GM19463 (cell line): ENCODE measurements at regions not wholly inside any gene's neighbourhood (a gene's known extent, or its start where the extent isn't known, plus 50 kb on each side); places are given as distances from the start of the nearest gene placed in this dataset.
A peak's percentile ranks its signal among the peaks of the same experiment; 100 is the strongest.

Experiments used
- ATAC-seq: cut with Tn5 transposase; IDR thresholded peaks from one replicate; pipeline ENCODE4 v1.9.1; 2021; ENCODE audit warnings: mild to moderate bottlenecking, moderate library complexity; ENCODE audit not compliant: unreplicated experiment

DNA sequence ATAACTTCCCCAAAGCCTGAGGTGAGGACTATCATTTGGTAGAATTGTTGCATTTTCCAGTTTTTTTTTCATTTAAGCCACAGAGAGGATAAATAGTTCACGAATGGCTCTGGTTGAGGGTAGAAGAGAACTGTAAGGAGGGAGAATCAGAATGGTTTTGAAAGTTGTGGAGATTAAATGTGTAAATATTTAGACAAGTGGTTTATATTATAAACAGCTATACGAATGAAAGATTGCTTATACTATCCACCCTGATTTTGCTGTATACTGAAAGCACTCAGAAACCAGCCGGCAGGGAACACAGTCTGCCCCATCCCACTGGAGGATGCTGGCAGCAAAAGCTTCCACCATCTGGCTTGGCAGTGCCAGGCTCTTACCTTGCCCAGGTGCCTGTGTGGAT lies 341.1 kb downstream of the RAPGEF2 start:
- ATAC-seq = no peak

DNA sequence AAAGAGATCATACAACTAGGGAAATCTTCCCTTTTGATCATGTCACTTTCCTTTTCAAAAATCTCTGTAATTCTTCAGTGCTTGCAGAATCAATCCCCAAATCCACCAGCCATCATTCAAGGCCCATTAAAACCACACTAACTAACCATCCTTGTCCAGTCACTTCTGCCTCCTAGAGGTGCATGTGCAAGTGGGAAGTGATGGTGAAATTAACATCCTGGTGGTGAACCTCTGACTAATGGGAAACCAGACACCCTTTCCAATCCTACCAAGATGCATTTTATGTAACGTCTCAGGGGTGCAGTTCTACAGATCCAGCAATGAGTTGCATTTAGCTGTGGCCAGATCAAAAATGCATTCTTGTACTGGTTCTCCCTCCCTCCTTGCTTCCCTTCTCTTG lies 341.8 kb downstream of the RAPGEF2 start:
- no peak for ATAC-seq

DNA sequence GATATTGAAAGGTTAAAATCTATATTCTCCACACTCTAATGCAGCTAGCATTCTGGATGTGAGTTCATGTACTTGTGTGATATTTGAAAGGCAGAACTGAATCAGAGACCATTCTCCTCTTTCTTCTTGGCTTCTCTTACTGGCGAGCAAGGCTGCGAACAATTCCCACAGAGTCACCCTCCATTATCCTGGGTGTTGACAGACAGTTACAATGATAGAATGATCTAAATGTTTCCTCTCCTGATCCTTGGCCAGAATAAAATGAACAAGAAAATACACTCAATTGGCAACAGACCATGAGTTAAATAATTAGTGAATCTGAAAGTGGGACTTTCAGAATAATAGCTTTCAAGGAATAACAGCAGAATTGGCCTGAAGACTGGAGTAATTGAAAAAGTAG lies 342.8 kb downstream of the RAPGEF2 start:
- ATAC-seq = no peak

DNA sequence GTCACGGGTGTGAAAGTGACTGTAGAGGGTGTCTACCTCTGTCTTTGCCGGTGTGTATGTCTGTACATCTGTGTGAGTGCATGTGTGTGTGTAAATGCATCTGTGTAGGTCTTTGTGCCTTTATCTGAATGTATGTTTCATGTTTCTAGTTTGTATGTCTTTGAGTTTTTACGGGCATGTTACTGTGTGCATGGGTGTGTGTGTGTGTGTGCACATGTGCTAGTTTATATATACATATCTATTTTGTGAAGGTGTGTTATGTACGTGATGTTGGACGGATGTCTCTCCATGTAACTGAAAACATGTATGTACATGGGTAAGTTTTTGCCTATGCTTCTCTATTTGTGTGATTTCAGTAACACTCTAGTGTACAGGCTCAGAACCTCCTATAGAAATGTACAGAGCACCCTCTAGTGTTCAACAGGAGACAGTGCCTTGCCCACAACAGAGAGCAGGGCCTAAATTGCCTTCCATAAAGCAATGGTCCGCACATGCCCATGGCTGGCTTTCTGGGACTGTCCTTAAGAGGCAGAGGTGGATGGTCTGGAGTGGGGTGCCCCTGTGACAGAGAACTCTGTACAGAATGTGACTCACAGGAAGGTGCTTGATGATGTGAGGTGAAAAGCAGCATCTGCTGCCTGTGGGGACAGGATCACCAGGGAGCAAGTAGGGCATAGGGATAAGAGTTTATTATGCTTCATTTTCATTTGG lies 343.5 kb downstream of the RAPGEF2 start:
- peak; percentile 99 for ATAC-seq

DNA sequence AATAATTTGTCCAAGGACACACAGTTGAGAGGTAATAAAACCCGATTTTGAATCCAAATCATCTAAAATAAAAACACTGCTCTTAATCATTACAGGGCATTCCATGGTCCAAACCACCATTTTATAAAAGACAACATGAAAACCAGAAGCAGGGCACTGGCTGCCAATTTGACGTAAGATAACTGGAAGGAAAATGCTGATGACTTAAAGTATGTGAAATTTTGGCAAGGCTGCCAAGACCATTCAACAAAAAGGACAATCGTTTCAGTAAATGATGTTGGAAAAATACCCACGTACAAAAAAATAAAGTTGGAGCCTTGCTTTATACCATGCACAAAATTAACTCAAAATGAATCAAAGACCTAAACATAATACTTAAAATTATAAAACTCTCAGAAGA lies 344.4 kb downstream of the RAPGEF2 start:
- ATAC-seq = no peak

DNA sequence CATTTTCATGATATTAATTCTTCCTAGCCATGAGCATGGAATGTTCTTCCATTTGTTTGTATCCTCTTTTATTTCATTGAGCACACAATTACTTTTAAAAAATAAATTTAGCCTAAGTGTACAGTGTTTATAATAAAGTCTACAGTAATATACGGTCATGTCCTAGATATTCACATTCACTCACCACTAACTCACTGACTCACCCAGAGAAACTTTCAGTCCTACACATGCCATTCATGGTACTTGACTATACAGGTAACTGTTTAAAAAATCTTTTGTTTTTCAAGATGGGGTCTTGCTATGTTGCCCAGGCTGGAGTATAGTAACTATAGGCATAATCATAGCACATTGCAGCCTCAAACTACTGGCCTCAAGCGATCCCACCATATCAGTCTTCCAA lies 348.1 kb downstream of the RAPGEF2 start:
- no peak for ATAC-seq

DNA sequence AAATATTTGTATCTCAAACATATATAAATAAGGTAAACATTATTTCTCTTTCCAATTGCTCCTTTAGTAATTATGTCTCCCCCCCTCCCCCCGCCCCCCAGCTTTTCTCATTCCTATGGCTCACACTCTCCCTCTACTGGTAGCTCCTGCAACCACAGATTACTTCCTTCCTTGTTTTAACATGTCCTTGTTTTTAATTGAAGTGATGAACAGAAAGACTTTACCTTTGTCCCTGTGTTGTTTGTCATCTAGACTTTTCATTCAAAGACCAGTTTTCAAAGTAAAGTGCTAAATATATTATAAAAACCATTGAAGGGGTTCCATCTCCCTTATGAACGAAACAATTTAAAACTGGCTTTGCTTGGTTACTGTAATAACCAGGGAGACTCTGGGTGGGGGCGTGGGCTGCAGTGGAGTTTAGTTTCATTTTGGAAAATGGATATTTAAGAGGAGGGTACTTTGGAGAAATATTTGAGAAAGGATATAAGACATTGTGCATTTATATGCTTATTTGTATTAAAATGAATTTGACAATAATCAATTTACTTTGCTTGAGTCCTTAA lies 352.9 kb downstream of the RAPGEF2 start:
- peak; percentile 70 for ATAC-seq

DNA sequence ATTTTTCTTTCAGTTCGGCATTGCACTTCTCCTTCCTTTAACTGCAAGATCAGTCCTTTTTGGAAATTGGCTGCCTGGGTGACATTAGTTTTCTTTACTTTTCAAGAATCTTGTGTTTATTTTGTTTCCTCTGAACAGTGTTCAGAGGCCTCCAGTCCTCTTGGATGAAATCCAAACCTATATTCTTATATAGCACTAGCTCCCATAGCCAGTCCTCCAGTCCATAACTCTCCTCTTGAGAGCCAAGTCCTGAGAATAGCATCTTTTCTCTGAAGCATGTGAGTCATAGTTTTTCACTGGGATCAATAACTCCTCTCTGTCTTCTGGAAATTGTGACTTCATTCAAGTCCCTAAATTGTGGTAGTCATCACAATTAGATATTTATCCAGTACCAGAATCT lies 357.5 kb downstream of the RAPGEF2 start:
- ATAC-seq = no peak

DNA sequence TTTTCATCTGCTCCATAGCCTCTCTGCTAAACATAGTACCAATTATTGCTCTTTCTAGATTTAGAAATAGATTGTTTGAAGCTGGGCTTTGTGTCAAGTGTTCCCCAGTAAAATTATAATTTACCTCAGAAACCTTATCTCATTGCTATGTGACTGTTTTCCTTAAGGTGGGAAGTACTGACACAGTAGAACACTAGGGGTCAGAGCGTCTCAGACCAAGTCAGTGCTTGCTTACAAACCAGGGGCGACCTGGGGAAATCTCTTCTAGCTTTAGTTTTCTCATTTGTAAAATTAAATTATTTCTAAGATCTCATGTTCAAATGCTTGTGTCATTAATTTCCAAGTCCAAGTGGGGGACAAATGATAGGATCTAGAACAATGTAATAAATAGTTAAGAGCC lies 360.4 kb downstream of the RAPGEF2 start:
- ATAC-seq = no peak

DNA sequence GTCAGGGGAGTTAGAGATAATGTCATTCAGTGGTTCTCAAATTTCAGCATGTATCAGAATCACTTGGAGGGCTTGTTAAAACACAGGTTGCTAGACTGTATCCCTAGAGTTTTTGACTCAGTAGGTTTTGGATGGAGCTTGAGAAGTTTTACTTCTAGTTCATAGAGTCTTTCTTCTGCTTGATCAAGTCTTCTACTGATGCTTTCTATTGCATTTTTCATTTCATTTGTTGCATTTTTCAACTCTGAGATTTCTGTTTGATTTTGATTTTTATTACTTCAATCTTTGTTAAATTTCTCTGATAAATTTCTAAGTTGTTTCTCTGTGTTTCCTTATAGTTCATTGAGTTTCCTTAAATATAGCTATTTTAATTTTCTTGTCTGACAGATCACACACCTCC lies 361.4 kb downstream of the RAPGEF2 start:
- no peak for ATAC-seq

DNA sequence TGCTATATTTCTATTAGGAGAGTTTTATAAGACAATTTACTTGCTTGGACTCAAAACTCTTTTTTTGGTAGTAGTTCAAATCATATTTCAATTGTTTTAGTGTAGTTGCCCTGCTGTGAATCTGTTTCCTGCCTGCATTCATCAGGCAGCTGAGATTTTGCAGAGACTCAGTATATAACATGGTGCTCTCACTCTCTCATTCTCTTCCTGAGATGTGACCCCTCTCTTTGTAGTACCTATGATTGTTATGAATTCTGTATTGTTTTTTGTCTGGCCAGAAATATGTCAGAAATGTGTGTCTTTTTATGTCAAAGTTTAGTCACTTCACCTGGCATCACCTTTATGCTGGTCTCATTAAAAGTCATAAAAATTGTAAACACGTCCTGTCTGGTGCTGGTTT lies 374.0 kb downstream of the RAPGEF2 start:
- ATAC-seq = no peak

DNA sequence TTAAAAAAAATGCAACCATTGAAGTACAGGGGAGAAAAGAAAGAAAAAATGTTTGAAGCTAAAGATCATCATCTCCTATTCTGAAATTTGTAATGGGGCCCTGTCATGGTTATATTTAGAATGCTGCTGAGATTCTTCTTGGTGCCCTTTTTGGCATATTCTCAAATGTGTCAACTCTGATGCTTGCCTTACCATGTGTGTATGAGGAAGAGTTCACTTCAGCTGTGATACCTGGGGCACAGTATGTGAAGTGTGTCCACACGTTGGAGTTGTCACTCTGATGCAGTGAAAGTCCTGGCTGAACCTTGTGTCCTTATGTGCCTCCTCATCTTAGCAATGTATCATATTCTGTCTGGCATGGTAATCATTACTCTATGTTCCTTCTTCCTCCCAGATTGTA lies 377.9 kb downstream of the RAPGEF2 start:
- ATAC-seq = no peak

DNA sequence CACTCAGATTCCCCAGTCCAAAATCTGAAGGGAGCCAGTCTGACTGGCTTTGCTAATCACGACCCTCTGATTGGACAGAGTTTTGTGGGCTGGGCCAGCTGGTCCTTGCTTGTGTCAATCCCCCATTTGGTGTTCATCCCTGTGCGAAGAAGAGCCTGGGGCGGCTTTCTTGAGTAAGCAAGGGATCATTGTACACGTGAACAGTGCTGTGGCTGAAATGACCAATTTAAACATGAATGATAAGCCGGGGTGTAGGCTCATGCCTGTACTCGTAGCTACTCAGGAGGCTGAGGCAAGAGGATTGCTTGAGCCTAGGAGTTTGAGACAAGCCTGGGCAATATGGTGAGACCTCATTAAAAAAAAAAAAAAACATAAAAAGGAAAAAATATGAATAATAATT lies 379.1 kb downstream of the RAPGEF2 start:
- no peak for ATAC-seq

DNA sequence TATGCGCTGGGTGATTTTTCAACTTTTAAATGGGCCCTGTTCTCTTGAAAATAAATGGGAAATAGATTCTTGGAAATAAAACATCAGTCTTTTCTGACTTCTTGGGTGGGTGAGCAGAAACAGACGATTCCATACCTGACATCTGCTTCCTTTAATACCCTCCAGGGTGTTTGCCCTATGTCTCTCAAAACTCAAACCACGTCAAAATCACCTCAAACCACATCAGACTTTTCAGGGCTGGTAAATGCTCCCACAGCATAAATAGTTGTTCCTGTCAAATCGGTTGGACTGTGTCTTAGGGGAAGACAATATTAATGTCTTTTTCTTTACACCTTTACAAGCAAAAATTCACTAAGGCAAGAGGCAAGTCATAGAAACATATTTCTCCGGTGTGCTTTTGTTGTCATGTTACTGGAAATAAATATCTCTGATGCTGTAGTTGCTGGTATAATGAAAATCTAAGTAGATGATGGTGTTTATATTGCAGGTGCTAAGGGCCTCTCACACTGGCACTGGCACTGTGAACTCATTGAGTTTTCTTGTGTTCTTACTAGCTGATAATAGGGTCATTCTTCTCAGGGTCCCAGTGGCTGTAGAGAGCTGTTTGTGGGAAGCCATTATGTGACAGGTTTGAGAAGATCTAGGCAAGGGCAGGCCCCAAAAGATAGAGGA lies 380.4 kb downstream of the RAPGEF2 start:
- no peak for ATAC-seq

DNA sequence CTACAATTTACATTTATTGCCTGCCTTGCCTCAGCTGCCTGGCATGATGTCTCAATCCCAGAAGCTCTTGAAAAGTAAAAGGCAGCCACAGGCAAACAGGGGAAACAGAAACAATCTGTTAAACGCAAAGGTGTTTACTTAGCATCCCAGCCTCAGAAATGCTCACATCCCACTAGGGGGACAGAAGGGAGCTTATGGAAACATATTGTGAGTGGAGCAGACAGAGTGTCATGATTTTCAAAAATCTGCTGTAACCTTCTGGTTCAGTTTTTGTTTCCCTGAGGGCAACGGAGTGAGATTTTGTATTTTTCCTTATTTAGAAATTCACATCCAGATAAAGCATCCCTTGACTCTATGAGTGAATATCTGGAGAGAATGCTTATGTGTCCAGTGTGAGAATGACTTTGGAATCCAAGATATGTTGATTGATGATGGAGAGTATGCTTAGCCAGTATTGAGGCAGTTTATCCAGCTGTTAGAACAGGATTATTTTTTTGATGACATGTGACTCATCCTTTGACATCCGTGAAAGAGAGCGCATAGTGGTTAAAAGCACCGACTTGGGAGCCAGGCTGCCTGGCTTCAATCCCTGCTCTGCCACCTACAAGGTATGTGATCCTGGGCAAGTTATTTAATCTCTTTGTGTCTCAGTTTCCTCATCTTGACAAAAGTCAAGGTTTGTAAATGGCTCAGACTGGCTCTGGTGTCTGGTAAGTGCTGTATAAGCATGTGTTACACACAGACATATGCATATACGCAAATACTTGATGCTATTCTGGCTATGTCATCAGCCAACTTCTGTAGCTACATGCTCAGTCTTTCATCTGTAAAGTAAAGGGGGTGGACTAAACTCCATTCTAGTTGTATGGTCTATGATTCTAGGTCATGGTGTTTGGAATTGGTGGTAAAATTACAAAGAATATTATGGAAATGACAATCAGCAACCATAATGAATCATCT lies 381.2 kb downstream of the RAPGEF2 start:
- no peak for ATAC-seq

DNA sequence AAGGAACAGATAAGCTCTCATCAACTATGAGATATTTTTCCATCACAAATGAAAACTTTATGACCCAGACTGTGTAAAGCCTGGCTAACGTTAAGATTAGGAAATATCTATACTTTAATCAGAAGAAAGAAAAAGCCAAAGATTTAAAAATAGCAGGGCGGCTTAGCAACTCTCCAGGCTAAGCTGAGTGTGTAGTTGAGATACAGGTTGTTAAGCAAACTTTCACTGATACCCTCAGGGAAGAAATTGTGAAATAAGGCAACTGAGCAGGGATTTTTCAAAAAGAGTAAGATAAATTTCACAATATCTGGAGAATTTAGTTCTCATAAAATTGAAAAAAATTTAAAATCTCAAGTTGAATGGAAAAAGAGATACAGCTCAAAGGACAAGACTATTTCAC lies 382.0 kb downstream of the RAPGEF2 start:
- no peak for ATAC-seq

DNA sequence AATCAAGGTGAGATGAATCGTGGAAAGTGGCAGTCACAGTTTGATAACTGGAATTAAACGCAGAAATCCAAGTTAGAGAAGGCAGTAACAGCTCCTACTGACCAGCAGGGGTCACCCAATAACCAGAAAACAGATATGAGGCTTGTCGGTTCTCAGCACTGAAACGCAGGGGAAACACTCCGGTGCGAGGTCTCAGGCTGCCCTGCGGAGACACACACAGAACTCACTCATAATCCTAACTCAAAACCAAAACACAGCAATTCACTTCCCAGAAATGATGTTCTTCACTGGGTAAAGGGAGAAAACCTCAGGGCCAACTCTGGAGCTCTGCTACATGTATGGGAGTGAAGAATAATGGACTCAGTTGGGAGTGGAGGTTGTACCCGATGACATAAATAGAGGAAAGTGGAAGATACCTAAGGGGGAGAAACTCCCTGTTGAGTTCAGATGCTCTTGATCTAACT lies 384.4 kb downstream of the RAPGEF2 start:
- peak; percentile 97 for ATAC-seq

DNA sequence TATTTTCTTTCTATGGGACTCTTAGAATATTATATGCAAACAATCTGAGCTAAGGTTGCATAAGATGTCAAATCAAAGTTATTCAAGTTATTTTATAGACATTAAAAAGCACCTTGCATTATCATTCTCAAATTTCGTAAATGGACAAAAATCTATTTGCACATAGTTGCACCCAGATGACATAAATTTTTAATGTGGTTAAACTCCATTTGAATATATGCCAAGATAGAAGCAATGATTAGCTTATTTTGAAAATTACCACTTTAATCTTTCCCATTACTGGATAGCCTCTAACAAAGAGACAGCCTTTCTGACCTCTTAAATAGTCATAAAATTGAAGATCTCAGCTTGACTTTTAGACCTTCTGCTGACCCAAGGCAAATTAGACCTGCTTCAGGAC lies 386.8 kb downstream of the RAPGEF2 start:
- ATAC-seq = no peak

DNA sequence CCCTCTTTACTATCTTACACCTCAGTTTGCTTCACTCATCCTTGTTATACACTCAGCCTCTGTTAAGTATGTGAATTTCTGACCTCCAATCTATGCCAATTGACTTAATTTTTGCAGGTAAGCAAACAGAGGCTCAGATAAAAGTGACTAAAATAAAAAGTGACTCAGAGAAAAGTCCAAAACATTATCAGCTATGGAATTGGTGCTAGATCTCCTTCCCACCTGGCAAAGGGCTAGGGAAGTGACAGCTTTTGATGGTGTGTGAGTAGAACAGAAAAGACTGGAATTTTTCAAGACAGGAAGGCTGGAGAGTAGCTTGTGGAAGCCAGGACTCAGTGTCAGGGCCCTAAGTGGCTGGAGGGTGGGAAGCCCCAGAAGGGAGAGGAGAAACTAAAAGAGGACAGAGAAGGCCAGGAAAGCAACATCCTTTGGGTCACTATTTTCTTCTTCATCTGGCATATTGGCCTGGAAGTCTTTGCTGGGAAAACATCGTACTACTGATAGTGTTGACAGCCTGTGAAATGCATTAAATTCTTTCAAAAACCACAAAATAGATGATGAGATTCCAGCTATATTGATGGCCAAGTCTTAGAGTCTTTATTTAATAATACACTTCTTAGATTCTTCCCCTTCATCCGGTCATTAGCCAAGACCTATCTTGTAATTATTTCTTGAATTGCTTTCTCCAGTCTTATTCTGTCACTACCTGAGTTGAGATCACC lies 392.8 kb downstream of the RAPGEF2 start:
- no peak for ATAC-seq

DNA sequence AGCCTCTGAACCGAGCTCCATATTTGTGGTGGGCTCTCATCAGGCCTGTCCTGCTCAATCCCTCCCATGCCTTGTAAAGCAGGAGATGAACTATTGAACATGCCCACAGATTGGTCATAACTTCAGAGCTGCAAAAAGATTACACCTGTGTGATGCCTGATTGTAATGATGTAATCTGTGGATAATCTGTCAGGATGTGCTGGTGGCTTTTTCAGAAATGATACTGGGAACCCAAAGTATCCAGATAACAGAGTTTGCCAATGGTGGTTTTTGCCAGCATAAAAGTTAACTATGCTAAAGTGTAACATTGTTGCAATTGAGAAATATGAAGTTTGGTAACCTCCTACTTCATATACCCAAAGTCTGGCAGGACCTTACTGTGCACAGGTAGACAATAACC lies 393.4 kb downstream of the RAPGEF2 start:
- ATAC-seq = no peak

DNA sequence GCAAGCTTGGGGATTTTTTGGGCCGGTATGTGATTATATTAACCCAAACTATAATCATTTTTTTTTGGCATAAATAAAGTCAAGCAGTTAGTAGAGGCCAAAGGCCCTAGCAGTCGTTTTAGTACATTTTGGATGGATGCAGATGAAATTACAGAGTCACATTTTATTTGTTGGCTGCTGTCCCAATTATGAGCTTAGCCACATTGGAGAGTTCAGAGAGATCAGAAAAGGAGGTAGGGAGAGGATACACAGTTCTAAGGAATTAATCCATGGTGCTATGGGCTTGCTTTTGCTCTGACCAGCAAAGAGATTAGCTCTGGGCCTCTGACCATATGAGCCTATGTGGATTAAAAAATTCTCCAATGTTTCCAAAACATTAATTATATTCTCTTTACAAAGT lies 395.1 kb downstream of the RAPGEF2 start:
- ATAC-seq = no peak
